GM12864 (cell line): ENCODE measurements at regions not wholly inside any gene's neighbourhood (a gene's known extent, or its start where the extent isn't known, plus 50 kb on each side); places are given as distances from the start of the nearest gene placed in this dataset.

ENCODE experiments used
- DNase-seq: peaks from one replicate; pipeline ENCODE4 v3.0.0-alpha.2; 2011; ENCODE audit warnings: low read depth
- H3K4me3 ChIP-seq: 2 replicates; pipeline ENCODE4 v1.5.1; 2011; ENCODE audit warnings: mild to moderate bottlenecking, low read depth, low read length, control low read depth
- TF ChIP-seq, protein P1 (sequence below): IDR thresholded peaks from 2 replicates; pipeline ENCODE4 v1.5.1; 2011; ENCODE audit warnings: low read depth, mild to moderate bottlenecking, moderate library complexity, low read length, control low read depth, inconsistent platforms; ENCODE audit errors: missing control alignments

DNA sequence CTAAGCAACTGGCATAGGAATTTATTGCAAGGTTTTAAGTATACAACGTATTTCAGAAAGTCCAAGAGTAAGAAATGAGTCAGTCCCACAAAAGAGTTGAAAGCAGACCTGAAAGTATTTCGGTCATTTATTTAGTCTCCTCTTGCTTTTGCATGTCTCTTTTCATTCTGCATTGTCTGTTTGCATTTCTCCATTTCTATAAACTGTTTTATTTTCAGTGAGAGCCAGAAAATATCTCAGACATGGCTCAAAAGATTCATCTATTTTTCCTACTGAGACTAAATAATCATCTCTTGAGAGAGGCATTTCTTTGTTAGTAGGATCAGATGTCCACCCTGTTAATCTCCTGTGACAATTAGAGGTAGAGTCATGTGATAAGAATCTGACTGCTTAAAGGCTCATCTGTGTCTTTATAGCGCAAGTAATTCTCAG is 219.1 kb upstream of the CCDC179 start:
- TF ChIP-seq, protein P1, sequence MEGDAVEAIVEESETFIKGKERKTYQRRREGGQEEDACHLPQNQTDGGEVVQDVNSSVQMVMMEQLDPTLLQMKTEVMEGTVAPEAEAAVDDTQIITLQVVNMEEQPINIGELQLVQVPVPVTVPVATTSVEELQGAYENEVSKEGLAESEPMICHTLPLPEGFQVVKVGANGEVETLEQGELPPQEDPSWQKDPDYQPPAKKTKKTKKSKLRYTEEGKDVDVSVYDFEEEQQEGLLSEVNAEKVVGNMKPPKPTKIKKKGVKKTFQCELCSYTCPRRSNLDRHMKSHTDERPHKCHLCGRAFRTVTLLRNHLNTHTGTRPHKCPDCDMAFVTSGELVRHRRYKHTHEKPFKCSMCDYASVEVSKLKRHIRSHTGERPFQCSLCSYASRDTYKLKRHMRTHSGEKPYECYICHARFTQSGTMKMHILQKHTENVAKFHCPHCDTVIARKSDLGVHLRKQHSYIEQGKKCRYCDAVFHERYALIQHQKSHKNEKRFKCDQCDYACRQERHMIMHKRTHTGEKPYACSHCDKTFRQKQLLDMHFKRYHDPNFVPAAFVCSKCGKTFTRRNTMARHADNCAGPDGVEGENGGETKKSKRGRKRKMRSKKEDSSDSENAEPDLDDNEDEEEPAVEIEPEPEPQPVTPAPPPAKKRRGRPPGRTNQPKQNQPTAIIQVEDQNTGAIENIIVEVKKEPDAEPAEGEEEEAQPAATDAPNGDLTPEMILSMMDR = no peak
- no peak overlapping the region for H3K4me3 ChIP-seq
- no peak for DNase-seq

DNA sequence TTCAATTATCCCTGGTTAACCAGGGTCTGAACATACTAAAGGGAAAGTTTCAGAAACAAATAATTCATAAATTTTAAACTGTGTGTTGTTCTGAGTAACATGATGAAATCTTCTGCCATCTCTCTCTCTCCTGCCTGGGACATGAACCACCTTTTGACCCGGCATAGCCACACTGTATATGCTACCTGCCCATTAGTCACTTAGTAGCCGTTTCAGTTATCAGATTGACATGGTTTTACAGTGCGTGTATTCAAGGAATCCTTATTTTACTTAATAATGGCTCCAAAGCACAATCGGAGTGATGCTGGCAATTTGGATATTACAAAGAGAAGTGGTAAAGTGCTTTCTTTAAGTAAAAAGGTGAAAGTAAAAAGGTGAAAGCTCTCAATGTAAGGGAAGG is 227.1 kb upstream of the CCDC179 start:
- no peak for DNase-seq
- H3K4me3 ChIP-seq = no peak overlapping the region
- TF ChIP-seq, protein P1 = no peak

DNA sequence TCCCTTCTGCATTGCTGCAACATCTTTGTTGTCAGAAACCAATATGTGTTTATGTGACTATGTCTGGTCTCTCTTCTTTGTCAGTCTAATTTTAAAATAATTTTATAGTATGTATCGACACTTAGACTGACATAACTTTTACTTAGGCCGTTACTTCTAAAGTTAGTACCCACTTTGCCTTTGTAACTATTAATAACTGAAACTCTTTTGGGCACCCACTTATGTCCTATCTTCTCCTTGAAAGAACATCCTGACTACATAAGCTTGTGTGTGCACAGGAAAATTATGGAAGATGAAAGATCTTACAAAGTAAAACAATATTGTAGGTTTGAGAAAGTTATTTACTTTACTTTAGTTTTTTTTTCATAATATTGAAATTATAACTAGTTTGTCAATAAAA is 230.4 kb upstream of the CCDC179 start:
- TF ChIP-seq, protein P1 = no peak
- DNase-seq = no peak
- H3K4me3 ChIP-seq = no peak overlapping the region

DNA sequence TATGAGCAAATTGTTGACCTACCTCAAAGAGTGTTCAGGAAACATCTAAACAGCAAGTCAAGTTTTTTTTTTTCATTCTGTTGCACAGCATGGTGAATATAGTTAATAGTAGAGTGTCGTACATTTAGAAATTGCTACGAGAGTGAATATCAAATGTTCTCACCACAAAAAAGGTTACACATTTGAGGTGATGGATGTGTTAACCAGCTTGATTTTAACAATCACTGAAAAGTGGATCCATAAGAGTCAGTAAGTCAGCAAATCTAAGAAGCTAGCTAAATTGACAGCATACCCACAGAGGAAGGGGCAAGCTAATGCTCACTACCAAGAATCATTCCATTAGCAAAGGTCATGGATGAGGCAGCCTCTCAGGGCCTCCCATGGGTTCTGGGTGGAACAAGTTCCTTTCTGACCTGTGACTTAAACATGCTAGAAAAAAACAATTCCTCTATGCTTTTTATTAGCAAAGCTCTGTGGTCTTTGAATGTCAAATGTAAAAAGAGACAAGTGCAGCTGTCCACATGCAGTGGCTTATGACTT is 235.4 kb upstream of the CCDC179 start:
- TF ChIP-seq, protein P1 = no peak
- DNase-seq = no peak
- H3K4me3 ChIP-seq = no peak overlapping the region

DNA sequence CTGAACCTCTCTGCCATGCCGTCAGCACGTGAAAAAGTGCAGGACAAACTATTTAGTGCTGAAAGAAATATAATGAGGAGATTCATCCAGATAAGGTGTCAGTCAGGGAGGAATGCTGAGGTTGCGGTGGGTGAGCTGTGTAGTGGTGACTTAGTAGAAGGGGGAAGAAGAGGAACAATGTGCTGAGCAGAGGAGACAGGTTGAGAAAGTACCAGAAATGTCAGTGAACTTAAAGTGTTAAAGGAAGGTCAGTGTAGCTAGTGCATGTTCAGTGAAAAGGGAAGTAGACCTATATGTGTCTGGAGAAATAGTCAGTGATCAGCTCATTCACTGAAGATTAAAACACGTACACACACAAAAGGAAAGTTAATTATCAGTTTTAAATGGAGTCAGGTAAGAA is 237.6 kb upstream of the CCDC179 start:
- H3K4me3 ChIP-seq = no peak overlapping the region
- DNase-seq = no peak
- TF ChIP-seq, protein P1 = no peak

DNA sequence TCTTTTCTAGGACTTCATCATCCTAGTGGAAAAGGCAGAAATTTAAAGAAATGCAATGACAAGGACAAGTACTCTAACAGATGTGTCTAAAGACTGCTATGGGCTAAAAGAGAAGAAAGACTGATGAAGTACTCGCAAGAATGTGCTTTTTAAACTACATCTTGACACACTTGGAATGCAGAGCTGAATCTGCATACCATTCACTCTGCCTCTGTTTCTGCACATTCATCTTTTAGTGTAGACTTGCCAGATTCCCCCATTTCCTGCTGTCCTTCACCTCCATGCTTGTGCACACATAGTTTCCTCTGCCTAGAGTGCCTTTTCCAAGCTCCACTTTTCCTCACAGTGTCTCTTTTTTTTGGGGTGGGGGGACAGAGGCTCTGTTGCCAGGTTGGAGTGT is 239.0 kb upstream of the CCDC179 start:
- TF ChIP-seq, protein P1 = no peak
- DNase-seq = no peak
- H3K4me3 ChIP-seq = no peak overlapping the region

DNA sequence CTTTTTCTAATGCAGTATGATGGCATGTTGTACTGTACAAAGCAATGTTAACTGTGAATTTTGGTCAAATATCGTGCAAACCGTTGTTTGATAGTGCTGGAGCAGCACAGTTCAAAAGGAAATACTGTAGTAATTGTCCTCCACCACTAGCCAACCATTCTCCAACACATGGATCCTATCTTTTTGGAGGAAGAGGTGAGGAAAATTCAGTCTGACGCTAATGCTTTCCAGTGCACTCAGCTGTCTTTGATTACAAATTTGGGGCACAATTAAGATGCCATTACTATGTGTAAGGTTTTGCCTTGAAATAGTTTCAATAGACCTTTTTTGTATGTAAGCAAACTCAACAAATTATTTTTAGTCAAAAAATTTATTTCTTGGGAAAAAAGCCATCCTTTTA is 240.5 kb upstream of the CCDC179 start:
- H3K4me3 ChIP-seq = no peak overlapping the region
- DNase-seq = no peak
- TF ChIP-seq, protein P1 = no peak
